ENCODE measurements at regions not wholly inside any gene's neighbourhood (a gene's known extent, or its start where the extent isn't known, plus 50 kb on each side); places are given as distances from the start of the nearest gene placed in this dataset.

GRCh38 chr6:165052561-165053480 lies 256.6 kb downstream of the C6orf118 start:
- TF ChIP-seq CTCF (IDR thresholded peaks at IDR 0.05; ENCODE audit: control insufficient read depth, insufficient read depth, low read depth, low read length, missing control alignments) = no peak
- DNase-seq (ENCODE audit: low read depth) = no peak
- H3K4me3 ChIP-seq (ENCODE audit: control insufficient read depth, low read depth, low read length) = no peak overlapping the region

GRCh38 chr6:165049362-165049761 lies 260.0 kb downstream of the C6orf118 start:
- DNase-seq (ENCODE audit: low read depth) = no peak
- H3K4me3 ChIP-seq (ENCODE audit: control insufficient read depth, low read depth, low read length) = no peak overlapping the region
- TF ChIP-seq CTCF (IDR thresholded peaks at IDR 0.05; ENCODE audit: control insufficient read depth, insufficient read depth, low read depth, low read length, missing control alignments) = peak; percentile 74

- no peak overlapping the region for H3K4me3 ChIP-seq (ENCODE audit: control insufficient read depth, low read depth, low read length)
- TF ChIP-seq CTCF (IDR thresholded peaks at IDR 0.05; ENCODE audit: control insufficient read depth, insufficient read depth, low read depth, low read length, missing control alignments) = no peak
- DNase-seq (ENCODE audit: low read depth) = no peak
These were observed 261.5 kb downstream of the C6orf118 start for GRCh38 chr6:165047952-165048351.

- TF ChIP-seq CTCF (IDR thresholded peaks at IDR 0.05; ENCODE audit: control insufficient read depth, insufficient read depth, low read depth, low read length, missing control alignments) = no peak
- H3K4me3 ChIP-seq (ENCODE audit: control insufficient read depth, low read depth, low read length) = no peak overlapping the region
- DNase-seq (ENCODE audit: low read depth) = no peak
These were observed 263.8 kb downstream of the C6orf118 start for GRCh38 chr6:165045631-165046030.

- DNase-seq (ENCODE audit: low read depth) = no peak
- H3K4me3 ChIP-seq (ENCODE audit: control insufficient read depth, low read depth, low read length) = no peak overlapping the region
- TF ChIP-seq CTCF (IDR thresholded peaks at IDR 0.05; ENCODE audit: control insufficient read depth, insufficient read depth, low read depth, low read length, missing control alignments) = no peak
These were observed 266.5 kb downstream of the C6orf118 start for GRCh38 chr6:165042912-165043311.

- DNase-seq (ENCODE audit: low read depth) = no peak
- TF ChIP-seq CTCF (IDR thresholded peaks at IDR 0.05; ENCODE audit: control insufficient read depth, insufficient read depth, low read depth, low read length, missing control alignments) = no peak
- H3K4me3 ChIP-seq (ENCODE audit: control insufficient read depth, low read depth, low read length) = no peak overlapping the region
These were observed 269.0 kb downstream of the C6orf118 start for GRCh38 chr6:165040440-165040839.

Data from AG09309 (cell line).